GM18517 (cell line): ENCODE measurements at regions not wholly inside any gene's neighbourhood (a gene's known extent, or its start where the extent isn't known, plus 50 kb on each side); places are given as distances from the start of the nearest gene placed in this dataset.

Experiments used
- ATAC-seq: cut with Tn5 transposase; IDR thresholded peaks from one replicate; pipeline ENCODE4 v1.9.1; 2021; ENCODE audit warnings: mild to moderate bottlenecking, moderate library complexity; ENCODE audit not compliant: unreplicated experiment

- no peak for ATAC-seq
Observed at GRCh38 chr5:89262030-89262429, 379.0 kb upstream of the MEF2C start.

- no peak for ATAC-seq
Observed at GRCh38 chr5:89260254-89260653, 377.3 kb upstream of the MEF2C start.

DNA sequence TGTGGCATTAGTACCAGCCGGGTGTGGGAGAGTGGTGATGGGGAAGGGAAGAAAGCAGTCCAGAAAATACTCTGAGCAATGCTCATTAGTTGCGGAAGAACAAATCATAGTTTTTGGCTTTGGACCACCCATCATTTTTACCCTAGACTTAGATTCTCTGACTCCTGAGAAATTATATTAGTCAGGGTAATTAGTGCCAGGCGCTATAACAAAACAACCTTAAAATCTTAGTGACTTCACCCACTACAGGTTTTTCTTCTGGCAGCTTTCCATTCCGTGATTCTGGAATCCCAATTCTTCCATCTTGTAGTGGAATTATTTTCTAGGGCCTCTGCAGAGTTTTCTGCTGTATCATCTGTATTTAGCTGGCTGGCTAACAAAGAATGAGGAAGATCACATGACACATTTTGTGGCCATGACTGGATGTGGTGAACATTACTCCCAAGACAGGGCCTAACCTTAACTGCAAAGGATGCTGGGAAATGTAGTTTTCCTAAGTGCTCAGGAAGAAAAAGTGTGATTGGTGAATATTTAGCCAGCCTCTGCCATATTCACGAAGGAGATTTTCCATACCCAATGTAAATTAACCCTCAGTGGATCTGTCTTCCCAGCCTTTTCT is 373.0 kb upstream of the MEF2C start:
- no peak for ATAC-seq

GRCh38 chr5:89253666-89254352 is 370.8 kb upstream of the MEF2C start:
- ATAC-seq: no peak

DNA sequence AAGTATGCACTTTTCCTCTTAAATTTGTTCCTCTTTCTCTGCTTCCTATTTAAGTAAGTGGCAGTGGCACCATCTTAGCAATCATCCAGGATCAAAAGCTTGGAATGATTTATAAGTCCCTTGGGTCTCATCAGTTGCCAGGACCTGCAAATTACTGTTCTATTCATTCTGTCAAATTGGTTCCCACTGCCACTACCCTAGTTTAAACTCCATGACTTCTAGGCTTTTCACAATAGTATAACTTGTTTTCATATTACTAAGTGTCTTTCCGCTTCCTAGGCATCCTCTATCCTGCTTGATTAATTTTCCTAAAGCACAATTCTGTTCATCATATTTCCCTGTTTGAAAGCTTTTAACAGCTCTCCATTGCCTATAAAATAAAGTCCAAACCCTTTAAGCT is 363.9 kb upstream of the MEF2C start:
- ATAC-seq: no peak

GRCh38 chr5:89246252-89246651 is 363.3 kb upstream of the MEF2C start:
- no peak for ATAC-seq

DNA sequence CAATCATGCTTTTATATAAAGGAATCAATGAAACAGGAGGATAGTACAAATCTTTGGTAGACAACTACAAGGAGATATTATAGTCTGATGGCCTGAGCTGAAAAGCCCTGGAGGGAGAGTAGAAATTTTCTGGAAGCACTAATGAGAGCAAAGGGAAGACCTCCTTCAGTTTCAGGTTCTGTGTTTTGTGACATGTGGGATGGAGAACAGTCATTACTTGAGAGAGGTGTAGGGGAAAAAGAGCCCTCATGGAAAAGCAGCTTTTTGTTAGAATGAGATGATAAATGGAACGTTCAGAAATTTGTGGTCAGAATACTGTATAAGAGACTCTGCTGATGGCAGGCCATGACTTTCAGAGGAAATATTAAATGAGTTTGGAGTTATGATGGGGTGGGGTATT is 360.6 kb upstream of the MEF2C start:
- no peak for ATAC-seq

DNA sequence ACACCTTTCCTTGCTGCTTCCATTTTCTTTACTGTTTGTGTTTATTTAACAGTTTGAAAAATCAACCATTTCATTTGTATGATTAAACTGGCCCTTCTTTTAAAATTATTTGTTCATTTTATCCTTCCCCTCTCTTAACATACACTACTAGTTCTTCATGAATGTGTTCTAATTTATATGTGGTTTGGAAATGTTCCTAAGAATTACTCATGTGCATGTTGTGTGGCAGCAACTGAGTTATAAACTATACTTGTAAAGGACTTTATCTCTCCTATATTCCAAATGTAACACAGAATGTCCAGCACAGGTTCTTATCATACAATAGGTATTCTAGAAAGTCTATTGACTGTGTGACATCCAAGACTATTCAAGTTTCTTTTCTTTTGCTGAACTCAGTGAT is 358.2 kb upstream of the MEF2C start:
- no peak for ATAC-seq

GRCh38 chr5:89236900-89237299 is 353.9 kb upstream of the MEF2C start:
- ATAC-seq: no peak

DNA sequence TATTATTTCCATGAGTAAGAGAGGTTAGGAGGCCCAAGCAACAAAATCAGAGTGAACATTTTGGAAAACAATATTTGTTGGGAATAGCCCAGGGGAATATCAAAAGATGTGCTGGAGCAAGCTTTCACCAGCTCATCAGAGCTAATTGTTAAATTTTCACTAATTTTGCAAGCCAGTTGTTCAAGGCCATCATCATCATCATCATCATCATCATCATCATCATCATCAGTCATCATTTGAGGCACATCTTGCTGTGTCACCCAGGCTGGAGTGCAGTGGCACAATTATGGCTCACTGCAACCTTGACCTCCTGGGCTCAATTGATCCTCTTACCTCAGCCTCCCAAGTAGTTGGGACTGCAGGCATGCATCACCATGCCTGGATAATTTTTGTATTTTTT is 350.5 kb upstream of the MEF2C start:
- no peak for ATAC-seq

DNA sequence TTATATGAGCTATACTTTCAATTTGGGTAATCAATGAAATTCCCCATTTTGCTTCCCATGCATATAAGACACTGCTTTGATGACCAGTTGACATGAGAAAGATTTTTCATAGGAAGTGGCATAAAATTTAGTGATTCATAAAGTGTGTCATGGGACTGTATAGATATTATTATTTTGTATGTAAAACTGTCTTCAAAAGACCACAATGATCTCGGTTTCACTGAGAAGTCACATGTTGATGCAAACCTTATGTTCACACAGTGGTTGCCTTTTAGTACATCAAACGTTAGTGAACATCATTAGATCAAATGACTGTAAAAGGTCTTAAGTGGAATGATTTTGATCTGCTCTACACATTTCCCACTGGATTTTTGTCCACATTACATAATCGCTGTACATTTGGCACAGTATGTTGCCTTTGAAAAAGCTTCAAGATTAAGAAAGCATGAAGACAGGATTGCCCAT is 349.2 kb upstream of the MEF2C start:
- ATAC-seq: peak; percentile 96

- no peak for ATAC-seq
Observed at GRCh38 chr5:89230178-89230577, 347.2 kb upstream of the MEF2C start.

GRCh38 chr5:89229331-89230070 is 346.5 kb upstream of the MEF2C start:
- no peak for ATAC-seq

DNA sequence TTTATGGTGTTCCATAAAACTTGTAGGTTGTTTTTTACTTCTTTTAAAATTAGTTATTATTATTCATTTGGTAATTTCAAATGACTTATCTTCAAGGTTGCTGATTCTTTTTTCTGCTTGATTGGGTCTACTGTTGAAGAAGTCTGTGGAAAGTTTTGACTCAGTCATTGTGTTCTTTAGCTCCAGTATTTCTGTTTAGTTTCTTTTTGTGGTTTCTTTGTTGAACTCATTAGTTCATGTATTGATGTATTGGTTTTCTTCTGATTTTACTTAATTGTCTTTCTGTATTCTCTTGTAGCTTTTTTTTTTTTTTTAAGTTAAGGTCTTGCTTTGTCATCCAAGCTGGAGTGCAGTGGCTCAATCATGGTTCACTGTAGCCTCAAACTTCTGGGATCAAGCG is 345.4 kb upstream of the MEF2C start:
- ATAC-seq: no peak

- ATAC-seq: no peak
Observed at GRCh38 chr5:89218364-89218763, 335.4 kb upstream of the MEF2C start.

- ATAC-seq: no peak
Observed at GRCh38 chr5:89216606-89217005, 333.6 kb upstream of the MEF2C start.

GRCh38 chr5:89213573-89213972 is 330.6 kb upstream of the MEF2C start:
- no peak for ATAC-seq

DNA sequence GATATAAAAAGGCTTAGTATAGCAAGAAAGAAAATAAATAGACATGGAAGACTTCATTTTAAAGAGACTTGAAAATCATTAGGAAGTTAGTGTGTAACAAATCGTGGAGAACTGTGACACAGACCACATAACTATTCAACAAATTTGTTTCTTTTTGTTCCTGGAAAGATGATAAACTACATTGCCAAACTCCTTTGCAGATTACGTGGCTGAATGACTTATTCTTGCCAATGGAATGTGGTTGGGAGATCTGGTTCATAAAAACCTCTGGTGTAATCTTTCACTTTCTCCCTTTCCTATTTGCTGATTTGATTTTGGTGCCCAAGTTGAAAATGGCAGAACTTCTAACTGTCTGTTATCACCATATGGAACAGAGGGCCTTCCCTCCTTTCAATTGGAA is 328.9 kb upstream of the MEF2C start:
- ATAC-seq: no peak

DNA sequence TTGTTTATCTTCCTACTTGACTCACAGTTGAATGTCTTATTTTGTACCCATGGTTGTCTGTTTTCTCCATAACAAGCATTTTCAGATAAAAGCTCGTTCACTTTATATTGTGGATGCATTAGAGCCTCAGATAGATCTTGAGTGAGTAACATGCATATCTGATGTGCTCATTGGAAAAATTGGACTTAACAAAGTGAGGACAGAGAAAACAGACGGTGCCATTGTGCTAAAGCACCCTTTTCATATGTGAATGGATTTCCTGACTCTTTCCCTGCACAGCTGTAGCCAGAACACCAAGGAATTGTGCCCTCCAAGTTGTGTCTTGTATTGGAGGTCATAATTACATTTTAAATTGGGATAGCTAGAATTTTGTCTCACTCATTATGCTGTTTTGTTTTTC is 325.8 kb upstream of the MEF2C start:
- no peak for ATAC-seq

DNA sequence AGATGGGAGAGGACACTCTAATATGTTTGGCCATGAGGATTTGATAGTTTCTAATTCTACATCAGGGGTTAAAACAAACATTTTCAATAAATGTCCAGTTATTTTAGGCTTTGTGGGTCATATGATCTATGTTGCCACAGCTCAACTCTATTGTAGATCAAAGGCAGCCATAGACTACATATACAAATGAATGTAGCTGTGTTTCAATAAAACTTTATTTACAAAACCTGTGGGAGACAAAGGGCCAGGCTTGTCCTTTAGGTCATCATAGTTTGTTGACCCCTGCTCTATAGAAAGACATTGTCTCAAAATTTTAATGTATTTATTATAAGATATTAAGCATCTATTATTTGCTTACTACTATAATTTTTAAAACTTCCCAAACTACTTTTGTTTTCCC is 325.4 kb upstream of the MEF2C start:
- ATAC-seq: no peak

- no peak for ATAC-seq
Observed at GRCh38 chr5:89204756-89205155, 321.8 kb upstream of the MEF2C start.

GRCh38 chr5:89203611-89204010 is 320.6 kb upstream of the MEF2C start:
- no peak for ATAC-seq
